IgD-negative memory B cell (primary cell): ENCODE measurements at regions not wholly inside any gene's neighbourhood (a gene's known extent, or its start where the extent isn't known, plus 50 kb on each side); places are given as distances from the start of the nearest gene placed in this dataset.

Experiments used
- H3K27ac Mint-ChIP-seq, 3 donors: one replicate each; pipeline ENCODE4 v1.8.0; 2020 to 2022; ENCODE audit warnings: mild to moderate bottlenecking in 3 of 3, mixed read lengths in 3 of 3, moderate library complexity in 1 of 3
- H3K27me3 Mint-ChIP-seq: one replicate; pipeline ENCODE4 v1.8.0; 2021; ENCODE audit warnings: mixed read lengths
- H3K36me3 Mint-ChIP-seq: one replicate; pipeline ENCODE4 v1.8.0; 2020; ENCODE audit warnings: mild to moderate bottlenecking, mixed read lengths
- H3K4me1 Mint-ChIP-seq, 3 donors: one replicate each; pipeline ENCODE4 v1.8.0; 2020 to 2022; ENCODE audit warnings: mixed read lengths in 3 of 3, mild to moderate bottlenecking in 1 of 3
- H3K4me3 Mint-ChIP-seq, 4 donors: one replicate each; pipeline ENCODE4 v1.8.0; 2020 to 2022; ENCODE audit warnings: mild to moderate bottlenecking in 4 of 4, mixed read lengths in 4 of 4, moderate library complexity in 3 of 4
- H3K9me3 Mint-ChIP-seq, 3 donors: one replicate each; pipeline ENCODE4 v1.8.0; 2020 to 2021; ENCODE audit warnings: mixed read lengths in 3 of 3, mild to moderate bottlenecking in 1 of 3

DNA sequence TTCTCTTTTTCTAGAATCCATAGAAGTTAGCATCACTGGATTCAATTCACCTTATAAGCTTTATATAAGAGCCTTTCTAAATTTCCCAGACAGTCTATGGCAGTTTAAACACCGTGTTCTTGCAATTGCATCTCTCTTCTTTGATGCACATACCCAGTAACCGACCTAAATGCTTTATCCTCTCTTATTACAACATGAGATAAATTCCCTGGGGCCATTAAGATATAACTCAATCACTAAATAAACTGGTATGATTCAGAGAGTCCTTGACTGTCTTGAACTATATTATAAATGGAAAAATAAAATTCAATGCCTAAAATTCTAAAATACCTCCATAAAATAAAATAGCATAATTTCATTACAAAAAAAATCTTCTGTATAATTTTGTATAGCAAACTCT, 98.1 kb downstream of the DIRAS2 start:
- Mint-ChIP-seq H3K36me3 (no peaks in the 10 kb centered on the region), H3K4me3 (no peak overlapping the region), H3K27me3 (peaks cover 5% of the 10 kb centered on the region), H3K4me1 (no peaks in the 10 kb centered on the region), H3K27ac (no peak overlapping the region), H3K9me3 (peaks cover 2 to 12% (median 3%) of the 10 kb centered on the region in 3 donors)

DNA sequence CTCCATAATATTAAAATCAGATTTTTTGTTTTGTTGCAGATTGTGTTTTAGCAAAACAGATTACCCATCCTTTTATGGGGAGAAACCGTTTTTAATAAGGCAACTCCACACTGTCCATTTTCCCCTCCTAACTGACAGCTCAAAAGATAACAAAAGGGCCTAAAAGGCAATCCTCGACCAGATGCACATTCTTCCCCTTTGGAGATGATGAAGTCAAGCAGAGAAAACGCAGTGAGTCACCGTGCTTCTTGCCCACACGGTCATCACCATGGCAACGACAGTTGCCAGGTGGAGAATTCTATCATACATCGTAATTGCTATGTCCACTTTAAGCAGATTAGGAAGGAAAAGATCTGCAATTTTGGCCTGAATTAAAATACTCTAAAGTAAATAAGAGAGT, 96.4 kb downstream of the DIRAS2 start:
- Mint-ChIP-seq H3K36me3 (no peaks in the 10 kb centered on the region), H3K27ac (no peak overlapping the region), H3K4me1 (no peaks in the 10 kb centered on the region)

DNA sequence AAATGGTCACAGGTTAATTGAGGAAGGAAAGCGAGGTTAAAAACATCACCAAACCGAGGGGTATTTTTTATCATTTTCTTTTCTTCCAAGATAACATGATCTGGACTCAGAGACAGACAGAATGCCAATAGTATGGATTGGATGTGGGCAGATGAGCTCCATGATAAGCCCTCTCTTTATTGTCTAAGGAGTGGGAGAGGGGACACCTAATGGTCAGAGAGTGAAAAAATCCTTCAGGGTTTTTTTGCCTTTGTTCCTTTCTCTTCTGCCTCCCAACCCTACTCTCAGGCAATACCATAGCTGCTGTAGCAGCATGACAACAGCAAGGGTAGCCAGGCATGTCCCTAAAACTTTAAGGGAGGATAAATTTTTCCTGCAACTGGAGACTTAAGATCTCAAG, 94.7 kb downstream of the DIRAS2 start:
- Mint-ChIP-seq H3K4me1 (peaks cover 0 to 2% (median 0%) of the 10 kb centered on the region in 3 donors), H3K27ac (no peak overlapping the region), H3K27me3 (no peaks in the 10 kb centered on the region), H3K4me3 (no peak overlapping the region), H3K9me3 (peaks cover 1 to 12% (median 2%) of the 10 kb centered on the region in 3 donors), H3K36me3 (no peaks in the 10 kb centered on the region)

More for the DNA sequence above, 96.4 kb downstream of the DIRAS2 start:
- no peak overlapping the region for H3K4me3 Mint-ChIP-seq
- peaks cover 2% of the 10 kb centered on the region for H3K27me3 Mint-ChIP-seq
- peaks cover 1 to 12% (median 2%) of the 10 kb centered on the region in 3 donors for H3K9me3 Mint-ChIP-seq

DNA sequence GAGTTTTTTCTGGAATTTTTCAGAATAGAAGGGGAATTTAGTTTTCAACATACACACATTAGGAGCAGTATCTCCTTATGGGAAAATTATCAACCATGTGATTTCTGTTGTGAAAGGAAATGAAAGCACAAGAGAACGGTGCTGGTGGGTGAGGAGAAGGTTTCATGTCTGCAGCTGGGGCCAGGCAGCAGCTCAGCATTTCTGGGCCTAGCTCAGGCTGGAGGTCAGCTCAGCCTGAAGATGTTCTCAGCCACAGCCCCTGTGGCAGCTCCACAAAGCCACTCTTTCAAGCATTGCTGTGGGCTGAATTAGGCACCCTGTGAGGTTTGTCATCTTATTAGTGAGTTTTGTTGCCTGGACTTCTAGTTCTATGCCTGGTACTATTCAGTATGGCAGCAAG, 90.3 kb downstream of the DIRAS2 start:
- no peak overlapping the region for H3K4me3 Mint-ChIP-seq
- H3K27me3 Mint-ChIP-seq: no peaks in the 10 kb centered on the region
- H3K4me1 Mint-ChIP-seq: peaks cover 0 to 2% (median 0%) of the 10 kb centered on the region in 3 donors
- H3K9me3 Mint-ChIP-seq: peaks cover 0 to 12% (median 2%) of the 10 kb centered on the region in 3 donors
- no peaks in the 10 kb centered on the region for H3K36me3 Mint-ChIP-seq
- no peak overlapping the region for H3K27ac Mint-ChIP-seq

DNA sequence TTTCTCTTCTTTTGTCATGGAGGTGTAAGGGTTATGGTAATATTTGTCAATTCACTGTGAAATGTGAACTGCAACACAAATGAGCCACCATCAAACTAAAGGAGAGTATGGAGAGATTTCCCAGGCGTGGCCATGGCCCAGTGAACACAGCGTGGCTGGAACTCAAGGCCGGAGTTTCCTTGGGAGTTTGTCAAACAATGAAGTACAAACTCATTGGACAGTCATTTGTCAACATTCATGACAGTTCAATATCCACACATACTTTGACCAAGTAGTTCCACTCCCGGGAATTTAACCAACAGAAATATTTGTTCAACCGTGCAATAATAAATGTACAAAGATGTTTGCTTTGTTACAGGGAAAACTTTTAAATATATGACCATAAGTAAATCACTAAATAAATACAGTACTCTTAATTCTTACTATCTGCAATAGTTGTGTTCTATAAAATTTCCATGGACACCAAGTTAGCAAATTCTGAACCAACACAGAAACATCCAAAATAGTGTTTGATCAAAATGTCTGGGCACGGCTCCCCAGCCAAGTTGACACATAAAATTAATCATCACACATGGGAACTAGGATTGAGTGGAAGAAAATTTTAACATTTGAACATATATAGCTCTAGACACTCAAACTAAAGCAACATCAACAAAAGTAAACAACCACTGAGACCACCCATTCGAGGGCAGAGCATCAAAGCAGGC, 87.1 kb downstream of the DIRAS2 start:
- Mint-ChIP-seq H3K27ac (no peak overlapping the region), H3K27me3 (no peaks in the 10 kb centered on the region), H3K36me3 (no peaks in the 10 kb centered on the region), H3K4me1 (peaks cover 0 to 2% (median 0%) of the 10 kb centered on the region in 3 donors), H3K4me3 (no peak overlapping the region), H3K9me3 (no peaks in the 10 kb centered on the region)

DNA sequence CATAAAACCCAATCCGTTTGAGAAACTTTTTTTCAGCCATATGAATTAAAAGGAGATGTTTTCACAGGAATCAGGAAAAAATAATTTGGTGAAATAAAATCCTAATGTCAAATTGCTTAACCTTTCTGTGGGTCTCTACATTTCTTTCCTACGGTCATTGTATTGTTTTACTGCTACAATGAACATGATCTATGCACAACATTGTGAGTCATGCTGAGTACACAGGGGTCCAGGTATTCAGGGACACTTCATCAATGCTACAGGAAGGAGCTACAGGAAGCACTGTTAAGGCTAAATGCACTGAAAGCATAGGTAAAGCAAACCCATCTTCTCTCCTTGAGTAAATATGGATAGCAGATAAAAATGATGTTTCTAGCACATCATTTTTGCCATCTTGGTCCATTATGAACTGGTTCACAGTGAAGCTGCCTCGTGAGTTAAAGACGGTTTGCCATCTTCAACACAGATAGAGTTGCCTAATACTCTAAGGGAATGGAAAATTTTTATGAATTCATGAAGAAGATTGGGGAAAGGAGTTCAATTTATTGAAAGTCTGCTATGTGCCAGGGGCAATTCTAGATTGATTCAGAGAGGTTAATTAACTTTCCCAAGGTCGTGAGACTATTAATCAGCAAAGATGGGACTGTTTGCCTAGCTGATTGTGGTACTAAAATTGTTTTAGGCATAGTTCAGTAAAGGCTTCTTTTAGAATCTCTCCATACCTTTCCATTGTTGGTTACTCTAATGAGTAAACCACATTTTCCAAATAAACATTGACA, 85.5 kb downstream of the DIRAS2 start:
- Mint-ChIP-seq H3K27me3 (no peaks in the 10 kb centered on the region), H3K9me3 (no peaks in the 10 kb centered on the region), H3K36me3 (no peaks in the 10 kb centered on the region), H3K27ac (no peak overlapping the region), H3K4me1 (no peaks in the 10 kb centered on the region), H3K4me3 (no peak overlapping the region)

DNA sequence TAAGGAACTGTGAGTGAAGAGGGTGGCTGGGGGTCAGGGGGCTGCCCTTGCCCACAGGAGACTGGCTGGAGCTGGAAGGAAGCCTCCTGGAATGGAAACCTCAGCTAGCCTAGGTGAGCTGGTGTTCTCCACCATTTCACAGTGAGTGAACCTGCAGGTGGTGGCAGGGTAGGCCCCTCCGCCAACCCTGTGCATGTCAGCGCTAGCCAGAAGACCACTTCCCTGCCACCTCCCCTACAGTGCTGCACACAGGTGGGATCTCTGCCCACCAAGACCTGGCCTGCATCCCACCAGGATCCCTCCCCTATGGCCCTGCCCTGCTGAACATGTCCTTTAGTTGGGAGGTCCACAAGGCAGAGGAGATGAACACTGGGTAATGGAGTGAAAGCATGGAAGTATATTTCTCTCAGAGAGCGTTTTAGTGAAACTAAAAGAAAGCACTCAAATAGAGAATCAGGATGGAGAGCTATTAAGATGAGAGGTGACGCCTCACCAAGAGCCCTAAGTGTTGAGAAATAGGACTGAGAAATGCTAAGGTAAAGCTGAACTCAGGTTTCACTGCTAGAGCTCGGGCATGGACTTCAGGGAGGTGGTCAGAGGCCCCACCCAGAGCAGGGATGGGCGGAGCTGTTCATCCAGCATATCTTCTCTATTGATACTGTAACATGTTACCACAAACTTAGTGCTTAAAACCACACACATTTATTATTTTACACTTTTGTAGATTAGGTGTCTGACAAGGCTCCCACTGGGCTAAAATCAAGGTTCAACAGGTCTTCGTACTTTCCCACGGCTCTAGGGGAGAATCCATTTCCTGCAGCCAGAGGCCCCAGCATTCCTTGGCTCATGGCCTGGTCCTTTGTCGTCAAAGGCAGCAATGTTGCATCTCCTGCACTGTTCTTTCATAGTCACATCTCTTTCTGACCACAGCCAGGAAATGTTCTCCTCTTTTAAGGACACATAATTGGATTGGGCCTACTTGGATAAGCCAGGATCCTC, 83.2 kb downstream of the DIRAS2 start:
- no peaks in the 10 kb centered on the region for H3K36me3 Mint-ChIP-seq
- H3K27ac Mint-ChIP-seq: no peak overlapping the region
- no peaks in the 10 kb centered on the region for H3K4me1 Mint-ChIP-seq
- no peaks in the 10 kb centered on the region for H3K27me3 Mint-ChIP-seq
- H3K9me3 Mint-ChIP-seq: no peaks in the 10 kb centered on the region
- H3K4me3 Mint-ChIP-seq: no peak overlapping the region
